Liver (tissue), 7 donors: ENCODE measurements at regions not wholly inside any gene's neighbourhood (a gene's known extent, or its start where the extent isn't known, plus 50 kb on each side); places are given as distances from the start of the nearest gene placed in this dataset.
"Not testable (repeated sequence)": the region's sequence is repeated elsewhere in the genome, so short reads cannot be mapped to it uniquely, and the experiment has no call there.

Experiments
- DNase-seq: peaks from one replicate; pipeline ENCODE4 v3.0.0-alpha.2; 2017; ENCODE audit warnings: low spot score
- H3K27ac ChIP-seq, 2 donors: one replicate each; pipeline ENCODE4 v1.7.0; 2013; ENCODE audit warnings: inconsistent platforms in 2 of 2, low read length in 2 of 2, control low read depth in 1 of 2, low read depth in 1 of 2, mild to moderate bottlenecking in 1 of 2
- H3K27me3 ChIP-seq, 4 donors: one replicate each; pipeline versions ENCODE4 v1.6.1 to v1.7.0; 2013; ENCODE audit warnings: low read length in 3 of 4, inconsistent platforms in 1 of 4, mild to moderate bottlenecking in 1 of 4, moderate library complexity in 1 of 4; ENCODE audit not compliant: control insufficient read depth in 4 of 4, insufficient read depth in 4 of 4
- H3K36me3 ChIP-seq, 4 donors: one replicate each; pipeline versions ENCODE4 v1.6.1 to v1.7.0; 2013; ENCODE audit warnings: low read length in 3 of 4, mild to moderate bottlenecking in 3 of 4, low read depth in 1 of 4, moderate library complexity in 1 of 4; ENCODE audit not compliant: control insufficient read depth in 4 of 4, insufficient read depth in 3 of 4
- H3K4me1 ChIP-seq, 4 donors: one replicate each; pipeline versions ENCODE4 v1.6.1 to v1.7.0; 2013; ENCODE audit warnings: low read length in 3 of 4, mild to moderate bottlenecking in 3 of 4, moderate library complexity in 1 of 4; ENCODE audit not compliant: control insufficient read depth in 4 of 4, insufficient read depth in 4 of 4
- H3K4me3 ChIP-seq, 3 donors: one replicate each; pipeline versions ENCODE4 v1.6.1 to v1.7.0; 2013; ENCODE audit warnings: low read length in 3 of 3, control low read depth in 1 of 3, low read depth in 1 of 3, mild to moderate bottlenecking in 1 of 3
- H3K9ac ChIP-seq, 2 donors: one replicate each; pipeline ENCODE4 v1.7.0; 2013; ENCODE audit warnings: low read length in 2 of 2, mild to moderate bottlenecking in 2 of 2, moderate library complexity in 2 of 2, control low read depth in 1 of 2, low read depth in 1 of 2
- H3K9me3 ChIP-seq, 4 donors: one replicate each; pipeline versions ENCODE4 v1.6.1 to v1.7.0; 2013; ENCODE audit warnings: low read length in 3 of 4; ENCODE audit not compliant: control insufficient read depth in 4 of 4
- EGR1 ChIP-seq, 2 donors: IDR thresholded peaks; 2 replicates each; pipeline ENCODE4 v1.6.1; 2016 to 2018; ENCODE audit warnings: antibody characterized with exemption in 2 of 2, low read depth in 2 of 2
- FOXA1 ChIP-seq: IDR thresholded peaks from 2 replicates; pipeline ENCODE4 v1.6.1; 2016; ENCODE audit warnings: antibody characterized with exemption
- FOXA2 ChIP-seq: IDR thresholded peaks from 2 replicates; pipeline ENCODE4 v1.6.1; 2016; ENCODE audit warnings: antibody characterized with exemption
- GABPA ChIP-seq, 2 donors: IDR thresholded peaks in 1 of 2; conservative IDR thresholded peaks in 1 of 2; 2 replicates each; pipeline ENCODE4 v1.6.1; 2016; ENCODE audit warnings: antibody characterized with exemption in 2 of 2, mild to moderate bottlenecking in 1 of 2, moderate library complexity in 1 of 2
- HNF4G ChIP-seq: IDR thresholded peaks from 2 replicates; pipeline ENCODE4 v1.6.1; 2016; ENCODE audit warnings: antibody characterized with exemption
- NR2F2 ChIP-seq: IDR thresholded peaks from 2 replicates; pipeline ENCODE4 v1.6.1; 2016; ENCODE audit warnings: antibody characterized with exemption
- RAD21 ChIP-seq, 2 donors: IDR thresholded peaks; 2 replicates each; pipeline ENCODE4 v1.6.1; 2016; ENCODE audit warnings: antibody characterized with exemption in 2 of 2, mild to moderate bottlenecking in 2 of 2
- TAF1 ChIP-seq: conservative IDR thresholded peaks from 2 replicates; pipeline ENCODE4 v1.6.1; 2016; ENCODE audit warnings: antibody characterized with exemption, mild to moderate bottlenecking
- YY1 ChIP-seq: IDR thresholded peaks from 2 replicates; pipeline ENCODE4 v1.6.1; 2016; ENCODE audit warnings: antibody characterized with exemption, mild to moderate bottlenecking
- WGBS: extraction: QIAGEN DNeasy Blood & Tissue Kit; methylation state at CpG from one replicate; pipeline ENCODE4 v1.1.7; 2013; 5-methylcytosine and 5-hydroxymethylcytosine counted together
- TF ChIP-seq, protein P1 (sequence below): IDR thresholded peaks from 2 replicates; pipeline ENCODE4 v1.6.1; 2016; ENCODE audit warnings: antibody characterized with exemption
- TF ChIP-seq, protein P2 (sequence below): IDR thresholded peaks from 2 replicates; pipeline ENCODE4 v1.6.1; 2016; ENCODE audit warnings: antibody characterized with exemption
- donor health status: healthy.
- donor health status: healthy.
- donor health status: healthy.
- donor health status: healthy.

DNA sequence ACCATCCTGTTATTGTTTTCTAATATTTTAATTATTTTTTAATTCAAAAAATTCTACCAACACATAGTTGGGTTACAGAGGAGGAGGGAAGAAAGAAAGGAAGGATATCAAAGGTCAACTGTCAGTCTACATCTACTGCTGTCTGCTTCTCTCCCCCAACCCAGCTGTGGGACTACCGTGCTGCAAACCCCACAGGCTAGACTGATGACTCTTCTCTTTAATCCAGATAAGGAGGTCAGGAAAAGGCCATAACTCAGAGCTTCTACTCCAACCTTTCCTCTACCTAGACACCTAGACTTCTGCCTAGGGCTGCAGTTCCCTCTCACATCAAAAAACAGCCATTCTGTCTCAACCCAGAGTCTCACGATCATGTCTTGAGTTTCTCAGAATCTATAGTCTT is 124.2 kb upstream of the ETV3 start (continued):
- TF ChIP-seq TAF1 = no peak

DNA sequence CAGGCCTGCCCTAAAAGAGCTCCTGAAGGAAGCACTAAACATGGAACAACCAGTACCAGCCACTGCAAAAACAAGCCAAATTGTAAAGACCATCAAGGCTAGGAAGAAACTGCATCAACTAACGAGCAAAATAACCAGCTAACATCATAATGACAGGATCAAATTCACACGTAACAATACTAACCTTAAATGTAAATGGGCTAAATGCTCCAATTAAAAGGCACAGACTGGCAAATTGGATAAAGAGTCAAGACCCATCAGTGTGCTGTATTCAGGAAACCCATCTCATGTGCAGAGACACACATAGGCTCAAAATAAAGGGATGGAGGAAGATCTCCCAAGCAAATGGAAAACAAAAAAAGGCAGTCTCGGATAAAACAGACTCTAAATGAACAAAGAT is 117.7 kb upstream of the ETV3 start:
- H3K9ac ChIP-seq, H3K4me1 ChIP-seq, DNase-seq, H3K4me3 ChIP-seq, H3K27ac ChIP-seq, H3K36me3 ChIP-seq, H3K27me3 ChIP-seq: not testable (repeated sequence)
- 90% methylated on average over 2 of the region's 3 CpGs for WGBS
- H3K9me3 ChIP-seq = peaks cover 0 to 12% (median 3%) of the 10 kb centered on the region in 4 donors

DNA sequence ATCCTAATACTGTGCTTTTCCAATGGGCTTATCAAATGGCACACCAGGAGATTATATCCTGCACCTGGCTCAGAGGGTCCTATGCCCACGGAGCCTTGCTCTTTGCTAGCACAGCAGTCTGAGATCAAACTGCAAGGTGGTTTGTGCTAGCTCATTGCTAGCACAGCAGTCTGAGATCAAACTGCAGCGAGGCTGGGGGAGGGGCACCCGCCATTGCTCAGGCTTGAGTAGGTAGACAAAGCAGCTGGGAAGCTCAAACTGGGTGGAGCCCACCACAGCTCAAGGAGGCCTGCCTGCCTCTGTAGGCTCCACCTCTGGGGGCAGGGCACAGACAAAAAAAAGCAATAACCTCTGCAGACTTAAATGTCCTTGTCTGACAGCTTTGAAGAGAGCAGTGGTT is 116.0 kb upstream of the ETV3 start:
- H3K27ac ChIP-seq, H3K4me1 ChIP-seq, H3K27me3 ChIP-seq, H3K36me3 ChIP-seq, DNase-seq, H3K4me3 ChIP-seq, H3K9ac ChIP-seq: not testable (repeated sequence)
- peaks cover 0 to 12% (median 3%) of the 10 kb centered on the region in 4 donors for H3K9me3 ChIP-seq
- 76% methylated on average over 3 of the region's 3 CpGs for WGBS

DNA sequence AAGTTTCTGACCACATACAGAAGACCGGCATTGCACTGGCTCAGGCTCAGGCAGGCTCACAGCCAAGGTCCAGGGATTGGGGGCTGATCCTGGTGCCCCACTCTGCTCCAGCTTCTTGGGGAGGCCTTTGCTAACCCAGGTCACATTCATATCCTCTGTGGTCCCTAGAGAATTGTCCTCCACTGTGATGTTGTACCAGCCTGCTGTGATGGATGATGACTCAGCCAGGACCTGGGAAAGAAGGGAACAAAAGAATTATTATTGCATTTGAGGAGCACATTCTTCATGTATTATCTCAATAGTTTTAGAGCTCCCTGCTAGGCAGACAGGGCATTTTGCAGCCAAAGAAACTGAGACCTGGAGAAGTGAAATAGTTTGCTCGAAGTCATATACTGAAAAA is 114.3 kb upstream of the ETV3 start:
- DNase-seq = no peak
- peaks cover 0 to 12% (median 3%) of the 10 kb centered on the region in 4 donors for H3K9me3 ChIP-seq
- 90% methylated on average over 2 of the region's 2 CpGs for WGBS
- H3K4me1 ChIP-seq = no peaks in the 10 kb centered on the region
- H3K27ac ChIP-seq = no peak overlapping the region
- TF ChIP-seq YY1 (no peak), FOXA1 (no peak), RAD21 (IDR thresholded peaks at IDR 0.05) (no peak), GABPA (IDR thresholded peaks at IDR 0.05 in 1 of 2, conservative IDR thresholded peaks at IDR 0.05 in 1 of 2) (no peak), FOXA2 (no peak)
- no peaks in the 10 kb centered on the region for H3K27me3 ChIP-seq
- H3K36me3 ChIP-seq = no peaks in the 10 kb centered on the region
- H3K4me3 ChIP-seq = no peak overlapping the region
- no peak overlapping the region for H3K9ac ChIP-seq

DNA sequence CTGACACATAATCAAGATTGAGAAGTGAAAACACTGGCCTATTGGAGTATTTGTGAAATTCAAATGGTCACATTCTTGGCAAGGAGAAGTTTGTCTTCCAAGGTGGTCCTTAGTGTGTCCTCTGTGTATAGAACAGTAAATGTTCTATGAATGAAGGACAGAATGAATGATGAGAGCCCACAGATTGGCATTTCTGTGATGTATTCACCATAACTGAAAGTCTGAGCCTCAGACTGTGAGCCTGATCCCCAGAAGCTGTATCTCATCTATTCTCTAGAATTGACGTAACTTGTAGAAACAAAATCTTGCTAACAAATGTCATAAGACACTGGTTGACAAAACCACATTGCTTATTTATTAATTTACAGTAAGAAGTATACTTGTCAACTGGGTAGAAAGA is 111.5 kb upstream of the ETV3 start:
- peaks cover 0 to 12% (median 3%) of the 10 kb centered on the region in 4 donors for H3K9me3 ChIP-seq
- H3K9ac ChIP-seq = no peak overlapping the region
- no peak overlapping the region for H3K4me3 ChIP-seq
- DNase-seq = no peak
- 99% methylated on average over 1 of the region's 1 CpG for WGBS
- H3K36me3 ChIP-seq = no peaks in the 10 kb centered on the region
- H3K4me1 ChIP-seq = peaks cover 0 to 2% (median 0%) of the 10 kb centered on the region in 4 donors
- H3K27ac ChIP-seq = no peak overlapping the region
- TF ChIP-seq, protein P1, sequence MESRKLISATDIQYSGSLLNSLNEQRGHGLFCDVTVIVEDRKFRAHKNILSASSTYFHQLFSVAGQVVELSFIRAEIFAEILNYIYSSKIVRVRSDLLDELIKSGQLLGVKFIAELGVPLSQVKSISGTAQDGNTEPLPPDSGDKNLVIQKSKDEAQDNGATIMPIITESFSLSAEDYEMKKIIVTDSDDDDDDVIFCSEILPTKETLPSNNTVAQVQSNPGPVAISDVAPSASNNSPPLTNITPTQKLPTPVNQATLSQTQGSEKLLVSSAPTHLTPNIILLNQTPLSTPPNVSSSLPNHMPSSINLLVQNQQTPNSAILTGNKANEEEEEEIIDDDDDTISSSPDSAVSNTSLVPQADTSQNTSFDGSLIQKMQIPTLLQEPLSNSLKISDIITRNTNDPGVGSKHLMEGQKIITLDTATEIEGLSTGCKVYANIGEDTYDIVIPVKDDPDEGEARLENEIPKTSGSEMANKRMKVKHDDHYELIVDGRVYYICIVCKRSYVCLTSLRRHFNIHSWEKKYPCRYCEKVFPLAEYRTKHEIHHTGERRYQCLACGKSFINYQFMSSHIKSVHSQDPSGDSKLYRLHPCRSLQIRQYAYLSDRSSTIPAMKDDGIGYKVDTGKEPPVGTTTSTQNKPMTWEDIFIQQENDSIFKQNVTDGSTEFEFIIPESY = no peak
- no peak for TF ChIP-seq FOXA1
- TF ChIP-seq EGR1 (IDR thresholded peaks at IDR 0.05; ENCODE audit: low read depth in 2 of 2) = no peak
- no peak for TF ChIP-seq NR2F2
- no peak for TF ChIP-seq HNF4G
- TF ChIP-seq, protein P2, sequence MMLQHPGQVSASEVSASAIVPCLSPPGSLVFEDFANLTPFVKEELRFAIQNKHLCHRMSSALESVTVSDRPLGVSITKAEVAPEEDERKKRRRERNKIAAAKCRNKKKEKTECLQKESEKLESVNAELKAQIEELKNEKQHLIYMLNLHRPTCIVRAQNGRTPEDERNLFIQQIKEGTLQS = no peak
- no peaks in the 10 kb centered on the region for H3K27me3 ChIP-seq
